Liver (tissue), 3 donors: ENCODE measurements at regions not wholly inside any gene's neighbourhood (a gene's known extent, or its start where the extent isn't known, plus 50 kb on each side); places are given as distances from the start of the nearest gene placed in this dataset.

Experiments
- CTCF ChIP-seq: fragments of 150-350 bp; IDR thresholded peaks from 2 replicates; pipeline ENCODE4 v1.5.1; 2017; ENCODE audit warnings: improper control_type of control experiment, low read depth, low read length; ENCODE audit not compliant: missing input control
- SP1 ChIP-seq: IDR thresholded peaks from 2 replicates; pipeline ENCODE4 v1.6.1; 2018; ENCODE audit warnings: antibody characterized with exemption, mild to moderate bottlenecking
- TAF1 ChIP-seq: conservative IDR thresholded peaks from 2 replicates; pipeline ENCODE4 v1.6.1; 2016; ENCODE audit warnings: antibody characterized with exemption, mild to moderate bottlenecking
- donor health status: healthy.
- donor health status: healthy.

DNA sequence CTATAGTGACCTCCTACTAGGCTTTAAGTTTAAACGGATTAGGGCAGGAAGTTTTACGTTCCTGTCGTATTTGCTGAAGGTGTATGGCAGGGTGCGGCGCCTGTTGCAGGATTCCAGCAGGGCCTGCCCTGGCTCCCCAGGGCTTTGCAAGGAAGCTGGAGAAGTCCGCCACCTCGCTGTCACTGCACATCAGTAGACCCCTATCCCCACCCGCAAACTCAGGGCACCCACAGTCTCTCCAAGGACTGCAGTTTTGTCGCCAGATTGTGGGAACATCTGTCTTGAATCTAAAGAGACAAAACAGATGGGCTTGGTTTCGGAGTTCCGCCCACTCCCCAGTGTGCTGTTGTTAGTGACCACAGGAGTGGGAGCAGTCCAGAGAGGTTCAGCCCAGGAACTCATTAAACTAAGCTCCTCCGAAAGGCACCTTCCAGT lies 110.8 kb downstream of the CDC7 start:
- TF ChIP-seq CTCF (no peak), SP1 (no peak), TAF1 (no peak)
